GM08714 (cell line): ENCODE measurements at regions not wholly inside any gene's neighbourhood (a gene's known extent, or its start where the extent isn't known, plus 50 kb on each side); places are given as distances from the start of the nearest gene placed in this dataset.

Experiments used
- H3K4me3 ChIP-seq: fragments of 200-500 bp; sonication (Bioruptor generic); 2 replicates; pipeline ENCODE4 v1.5.1; 2014; ENCODE audit warnings: mild to moderate bottlenecking, low read length, inconsistent platforms
- ZNF274 ChIP-seq: IDR thresholded peaks from 2 replicates; pipeline ENCODE4 v1.6.1; 2012; ENCODE audit warnings: mild to moderate bottlenecking, low read depth, low read length

- no peak for TF ChIP-seq ZNF274
- peak overlapping the region; percentile 70 for H3K4me3 ChIP-seq
These were observed 221.6 kb upstream of the MKLN1 start for GRCh38 chr7:131105799-131106680.

GRCh38 chr7:131106681-131107336 lies 220.9 kb upstream of the MKLN1 start:
- peak overlapping the region; percentile 70 for H3K4me3 ChIP-seq
- no peak for TF ChIP-seq ZNF274

- TF ChIP-seq ZNF274: no peak
- H3K4me3 ChIP-seq: peak overlapping the region; percentile 70
These were observed 220.1 kb upstream of the MKLN1 start for GRCh38 chr7:131107337-131108211.

GRCh38 chr7:131108212-131108940 lies 219.3 kb upstream of the MKLN1 start:
- H3K4me3 ChIP-seq: peak overlapping the region; percentile 70

GRCh38 chr7:131109011-131109758 lies 218.5 kb upstream of the MKLN1 start:
- H3K4me3 ChIP-seq: peak overlapping the region; percentile 80
- no peak for TF ChIP-seq ZNF274

More at GRCh38 chr7:131108212-131108940, 219.3 kb upstream of the MKLN1 start:
- no peak for TF ChIP-seq ZNF274

GRCh38 chr7:131109759-131110296 lies 217.8 kb upstream of the MKLN1 start:
- H3K4me3 ChIP-seq: peak overlapping the region; percentile 80
- TF ChIP-seq ZNF274: no peak

GRCh38 chr7:131110297-131111080 lies 217.2 kb upstream of the MKLN1 start:
- TF ChIP-seq ZNF274: no peak

GRCh38 chr7:131111081-131111576 lies 216.5 kb upstream of the MKLN1 start:
- H3K4me3 ChIP-seq: peak overlapping the region; percentile 80; the same call in 1 of the 2 replicates
- no peak for TF ChIP-seq ZNF274

More at GRCh38 chr7:131110297-131111080, 217.2 kb upstream of the MKLN1 start:
- peak overlapping the region; percentile 80; the same call in 1 of the 2 replicates for H3K4me3 ChIP-seq

GRCh38 chr7:131111792-131112191 lies 215.9 kb upstream of the MKLN1 start:
- no peak overlapping the region for H3K4me3 ChIP-seq
- TF ChIP-seq ZNF274: no peak

- H3K4me3 ChIP-seq: no peak overlapping the region
These were observed 215.2 kb upstream of the MKLN1 start for GRCh38 chr7:131112431-131112830.

GRCh38 chr7:131115340-131115739 lies 212.3 kb upstream of the MKLN1 start:
- H3K4me3 ChIP-seq: no peak overlapping the region
- TF ChIP-seq ZNF274: no peak

More at GRCh38 chr7:131112431-131112830, 215.2 kb upstream of the MKLN1 start:
- TF ChIP-seq ZNF274: no peak

- no peak for TF ChIP-seq ZNF274
- no peak overlapping the region for H3K4me3 ChIP-seq
These were observed 210.2 kb upstream of the MKLN1 start for GRCh38 chr7:131117439-131117838.
